Glomerular visceral epithelial cell (primary cell): ENCODE measurements at regions not wholly inside any gene's neighbourhood (a gene's known extent, or its start where the extent isn't known, plus 50 kb on each side); places are given as distances from the start of the nearest gene placed in this dataset.
"Not testable (repeated sequence)": the region's sequence is repeated elsewhere in the genome, so short reads cannot be mapped to it uniquely, and the experiment has no call there.

ENCODE experiments used
- DNase-seq: peaks from one replicate; pipeline ENCODE4 v3.0.0-alpha.2; 2016; ENCODE audit errors: extremely low spot score

DNA sequence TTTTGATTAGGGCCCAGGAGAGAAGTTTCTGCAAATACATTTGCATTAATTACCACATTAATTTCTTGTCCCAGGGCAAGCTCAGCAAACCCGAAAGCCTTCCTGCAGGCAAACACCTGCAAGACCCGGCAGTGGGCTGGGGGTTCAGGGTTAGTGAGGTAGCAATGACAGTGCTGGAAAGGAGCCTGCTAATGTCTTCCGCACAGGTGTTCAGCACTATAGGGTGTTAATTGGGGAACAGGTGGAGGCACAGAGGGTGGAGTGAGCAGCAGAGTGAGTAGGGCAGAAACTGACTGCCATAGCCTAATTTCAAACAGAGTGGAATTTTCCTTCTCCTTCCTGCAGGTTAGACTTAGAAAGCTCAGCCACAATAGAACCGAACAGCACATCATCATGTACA is 50.9 kb upstream of the UBASH3B start:
- DNase-seq, result no peak

DNA sequence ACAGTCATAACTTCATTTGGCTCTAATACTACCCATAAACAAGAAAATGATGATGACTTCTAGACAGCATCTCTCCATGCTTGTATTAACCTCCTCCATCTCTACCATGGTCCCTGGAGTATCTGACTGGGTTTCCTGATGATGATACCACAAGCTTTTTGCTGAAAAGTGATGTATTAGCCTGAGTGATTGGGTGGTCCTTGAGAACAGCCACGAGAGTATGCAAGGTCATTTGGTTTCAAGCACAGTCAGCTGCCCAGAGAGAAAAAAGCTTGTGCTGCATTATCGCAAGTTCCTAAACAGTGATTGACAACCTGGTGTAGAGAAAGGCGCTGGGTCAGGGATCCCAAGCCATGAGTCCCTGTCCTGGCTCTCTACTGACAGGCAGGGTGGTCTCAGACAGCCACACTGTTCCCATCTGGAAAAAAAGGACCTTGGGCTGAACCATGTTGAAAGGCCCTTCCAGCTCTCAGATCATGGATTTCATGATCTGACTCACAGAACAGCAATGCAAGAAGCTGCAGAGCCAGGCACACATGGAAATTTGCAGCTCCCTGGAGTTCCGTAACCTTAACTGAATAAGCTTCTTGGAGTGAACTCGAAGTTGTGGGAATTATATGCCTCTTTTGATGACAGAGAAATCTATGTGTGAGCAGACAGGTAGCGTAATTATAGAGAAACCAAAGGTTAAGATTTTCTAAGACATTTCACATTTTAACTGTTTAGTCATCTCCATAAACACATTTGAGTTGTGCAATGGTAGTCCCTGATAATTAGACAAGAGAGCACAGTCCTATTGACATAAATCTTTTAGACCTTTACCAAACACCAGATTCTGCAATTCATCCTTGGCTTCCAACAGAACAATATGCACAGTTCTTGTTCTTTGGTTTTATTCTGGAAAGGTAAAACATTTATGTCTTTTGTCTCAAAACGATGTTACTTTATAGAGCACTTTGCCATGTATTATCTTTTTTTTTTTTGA is 54.1 kb upstream of the UBASH3B start:
- no peak for DNase-seq

DNA sequence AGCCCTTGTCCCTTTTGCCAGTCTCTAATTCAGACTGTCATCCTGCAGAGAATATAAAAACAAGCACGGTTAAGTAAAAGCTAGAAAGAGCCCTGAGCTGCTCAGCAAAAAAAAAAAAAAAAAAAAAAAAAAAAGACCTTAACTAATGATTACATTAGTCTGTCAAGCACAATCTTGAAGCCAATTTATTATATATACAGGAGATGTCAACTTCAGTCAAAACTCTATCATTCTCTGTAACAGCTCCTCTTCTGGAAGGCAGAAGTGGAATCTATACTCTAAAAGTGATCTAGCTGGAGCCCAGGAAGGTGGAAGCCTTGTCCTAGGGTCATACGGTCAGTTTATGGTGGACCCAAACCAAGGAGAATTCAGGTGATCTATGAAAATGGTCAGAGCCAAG is 55.2 kb upstream of the UBASH3B start:
- DNase-seq, result no peak

DNA sequence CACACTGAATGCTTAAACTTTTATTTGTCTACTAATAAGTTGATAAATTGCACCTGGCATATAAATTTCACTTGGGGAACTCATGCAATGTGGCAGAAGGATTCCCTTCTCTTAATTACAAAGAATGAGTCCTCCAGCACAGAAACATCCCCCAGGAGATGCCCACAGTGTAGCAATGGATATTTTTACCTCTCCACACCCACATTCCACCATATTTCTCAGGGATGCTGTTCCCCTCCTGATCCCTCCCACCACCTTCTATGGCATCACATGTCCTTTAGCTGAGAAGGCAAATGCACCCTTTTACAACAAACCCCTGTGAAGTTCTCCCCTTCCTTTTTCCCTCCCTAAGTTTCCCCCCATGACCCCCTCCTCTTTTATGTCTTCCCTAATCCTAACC is 56.1 kb upstream of the UBASH3B start:
- no peak for DNase-seq

DNA sequence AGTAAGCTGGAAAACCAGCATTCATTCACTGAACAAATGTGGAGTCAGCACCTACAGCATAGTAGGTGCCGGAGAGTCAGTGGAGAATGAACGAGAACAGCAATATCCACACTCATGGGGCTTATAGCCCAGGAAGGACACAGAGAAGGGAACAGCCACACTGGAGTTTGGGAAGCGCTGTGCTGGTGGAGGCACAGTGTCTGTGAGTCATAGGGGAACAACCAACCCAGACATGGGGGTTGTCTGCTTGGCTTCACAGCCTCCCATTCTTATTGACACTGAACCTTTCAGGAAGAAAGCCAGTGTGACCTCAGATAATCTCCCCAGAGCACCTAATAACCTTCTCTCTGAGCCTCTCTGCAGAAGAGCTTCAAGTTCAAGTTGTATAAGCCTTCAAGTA is 56.6 kb upstream of the UBASH3B start:
- DNase-seq, result no peak

DNA sequence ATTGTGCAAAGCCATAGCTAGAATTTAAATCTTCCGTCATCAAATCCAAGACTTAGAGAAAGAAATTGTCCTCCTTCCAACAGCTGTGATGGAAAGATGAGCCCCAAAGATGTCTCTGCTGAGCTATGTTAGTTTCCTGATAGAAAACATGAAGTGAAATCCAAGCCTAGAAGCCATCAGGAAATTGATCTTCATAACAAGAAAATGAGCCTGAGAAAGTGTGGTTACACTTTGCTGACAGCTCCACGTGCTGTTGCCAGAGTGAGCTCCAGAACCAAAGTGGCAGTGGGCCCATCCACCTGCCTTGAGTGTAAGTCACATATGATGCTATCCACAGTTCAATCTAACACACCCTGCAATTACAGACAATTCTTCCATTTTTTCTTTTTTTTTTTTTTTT is 58.0 kb upstream of the UBASH3B start:
- no peak for DNase-seq

DNA sequence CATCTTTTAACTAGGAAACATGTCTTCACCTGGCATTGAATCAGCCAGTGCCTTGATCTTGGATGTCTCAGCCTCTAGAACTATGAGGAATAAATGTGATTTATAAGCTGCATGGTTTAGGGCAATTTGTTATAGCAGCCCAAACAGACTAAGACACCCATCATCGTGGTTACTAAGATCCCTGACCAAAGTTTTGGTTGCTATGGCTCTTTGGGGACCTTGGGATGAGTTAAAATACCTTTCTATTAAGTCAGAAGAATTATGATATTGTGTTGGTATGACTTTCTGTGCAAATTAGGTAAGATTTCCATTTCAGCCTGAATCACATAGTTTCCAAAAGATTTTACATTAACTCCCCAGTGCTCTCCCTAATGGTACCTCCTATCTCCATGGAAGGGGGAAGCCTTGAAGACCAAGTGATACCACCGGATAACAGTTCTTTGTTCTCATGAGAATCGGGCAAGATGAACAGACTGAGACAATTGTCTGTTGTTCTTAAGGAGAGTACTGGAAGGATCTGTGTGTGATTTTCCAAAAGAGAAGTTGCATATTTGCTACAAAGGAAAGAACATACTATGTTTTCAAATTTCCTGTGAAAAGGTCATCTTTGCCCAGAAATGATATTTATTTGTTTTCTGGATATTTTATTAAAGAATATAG is 60.4 kb upstream of the UBASH3B start:
- DNase-seq, result no peak

DNA sequence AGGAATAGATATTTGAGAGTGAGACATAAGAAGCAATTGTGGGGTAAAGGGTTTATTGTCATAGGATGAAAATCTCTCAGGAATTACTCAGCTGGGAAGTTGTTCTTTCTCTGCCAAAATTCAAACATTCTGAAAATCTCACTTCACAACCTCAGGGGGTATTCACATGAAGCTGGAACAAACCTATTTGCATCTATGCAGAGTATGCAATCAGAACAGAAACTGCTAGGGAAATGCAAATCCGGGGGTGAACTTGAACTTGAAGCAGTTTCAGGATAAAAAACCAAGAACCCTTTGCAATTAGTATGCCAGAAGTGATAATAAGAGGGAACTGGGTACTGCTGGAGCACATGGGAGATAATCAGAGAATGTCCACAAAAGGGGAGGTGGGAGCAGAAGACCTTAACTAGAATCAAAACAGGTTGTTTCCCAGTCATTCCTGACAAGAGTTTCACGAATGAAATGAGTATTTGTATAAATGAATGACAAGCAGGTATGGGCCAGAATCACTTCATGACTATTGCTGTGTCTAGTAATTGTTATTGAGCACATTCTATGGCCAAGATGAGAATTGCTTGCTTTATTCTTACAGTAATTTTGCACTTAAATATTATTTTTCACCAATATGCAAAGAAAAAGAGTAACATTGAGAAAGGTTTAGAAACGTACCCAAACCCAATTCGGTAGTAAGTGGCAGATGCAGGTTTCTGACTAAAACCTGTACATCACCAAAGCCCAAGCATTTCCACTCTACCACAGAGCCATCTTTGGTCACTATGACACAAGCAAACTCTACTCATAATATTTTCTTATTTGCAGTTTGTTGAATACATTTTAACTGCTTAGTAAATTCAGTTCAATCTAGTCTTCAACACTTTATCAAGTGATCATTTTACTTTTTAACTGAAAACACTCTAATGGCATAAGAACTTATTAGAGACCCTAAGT is 61.8 kb upstream of the UBASH3B start:
- DNase-seq, result no peak

DNA sequence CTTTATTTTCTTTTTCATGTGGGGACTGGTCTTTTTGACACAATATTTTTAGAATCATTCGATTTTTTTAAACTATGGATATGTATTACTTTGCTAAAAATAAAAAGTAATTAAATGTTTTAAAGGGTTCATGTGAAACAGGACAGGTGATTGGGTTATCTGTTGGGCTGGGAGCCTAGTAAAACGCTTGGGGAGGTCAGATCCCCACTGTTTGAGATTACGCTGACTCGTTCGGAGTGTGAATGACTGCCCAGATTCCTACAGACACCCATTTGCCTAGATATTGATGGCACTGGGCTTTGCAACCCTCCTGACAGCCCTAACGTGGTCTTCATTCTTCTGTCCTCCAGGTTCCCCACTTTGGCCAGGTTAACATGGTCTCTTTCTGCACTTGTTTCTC is 62.9 kb upstream of the UBASH3B start:
- no peak for DNase-seq

DNA sequence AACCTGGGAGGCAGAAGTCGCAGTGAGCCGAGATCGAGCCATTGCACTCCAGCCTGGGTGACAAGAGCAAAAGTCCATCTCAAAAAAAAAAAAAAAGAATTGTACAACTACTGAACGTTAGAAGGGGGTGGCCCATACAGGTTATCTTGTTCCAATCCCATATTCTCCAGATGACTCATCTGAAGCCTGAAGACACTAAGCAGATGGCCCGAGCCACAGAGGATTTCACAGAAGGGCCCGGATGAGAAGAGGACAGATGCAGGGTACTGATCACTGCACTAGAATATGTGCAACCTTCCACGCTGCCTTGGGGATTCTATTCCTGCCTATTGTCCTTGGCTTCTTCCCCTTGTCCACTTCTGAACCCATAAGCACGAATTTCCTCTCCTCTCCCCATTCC is 70.9 kb upstream of the UBASH3B start:
- DNase-seq, result no peak

DNA sequence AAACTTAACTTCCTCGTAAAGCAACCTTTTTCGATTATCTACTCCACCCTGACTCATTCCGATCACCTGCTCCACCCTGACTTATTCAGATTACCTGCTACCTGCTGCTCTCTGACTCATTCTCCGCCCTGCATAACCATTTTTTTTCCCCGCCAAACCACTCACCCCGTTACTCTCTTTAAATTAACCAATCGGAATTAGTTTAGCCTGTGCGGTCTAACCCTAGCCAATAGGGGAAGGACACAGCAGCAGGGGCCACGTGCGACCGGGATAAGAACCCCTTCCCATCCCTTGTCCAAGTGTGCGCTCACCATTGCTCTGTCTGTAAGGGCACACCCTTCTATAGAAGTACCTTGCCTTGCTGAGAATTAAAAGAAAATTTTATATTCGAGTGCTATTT is 75.5 kb upstream of the UBASH3B start:
- not testable (repeated sequence) for DNase-seq

DNA sequence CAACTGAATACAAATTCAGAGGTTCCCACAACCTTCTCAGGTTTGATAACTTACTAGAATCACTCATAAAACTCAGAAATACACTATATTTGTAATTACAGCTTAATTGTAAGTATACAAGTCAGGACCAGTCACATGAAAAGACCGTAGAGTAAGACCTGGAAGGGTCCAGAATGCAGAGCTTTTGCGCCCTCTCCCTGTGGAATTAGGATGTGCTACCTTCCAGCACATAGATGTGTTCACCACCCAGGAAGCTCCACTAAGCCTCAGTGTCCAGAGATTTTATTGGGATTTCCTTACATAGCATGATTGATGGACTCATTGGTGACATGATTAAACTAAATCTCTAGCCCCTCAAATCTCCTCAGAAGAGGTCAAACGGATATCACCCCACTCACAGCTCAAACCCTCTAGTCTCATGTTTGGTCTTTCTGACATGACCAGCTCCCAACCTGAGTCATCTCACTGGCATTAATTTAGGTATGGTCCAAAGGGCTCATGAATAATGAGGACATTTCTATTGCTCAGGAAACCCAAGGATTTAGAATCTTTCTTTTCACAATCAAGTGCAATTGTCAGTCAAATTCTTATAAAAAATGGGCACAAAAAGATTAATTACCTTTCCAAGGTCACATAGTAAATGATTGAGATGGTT is 77.2 kb upstream of the UBASH3B start:
- DNase-seq, result no peak

DNA sequence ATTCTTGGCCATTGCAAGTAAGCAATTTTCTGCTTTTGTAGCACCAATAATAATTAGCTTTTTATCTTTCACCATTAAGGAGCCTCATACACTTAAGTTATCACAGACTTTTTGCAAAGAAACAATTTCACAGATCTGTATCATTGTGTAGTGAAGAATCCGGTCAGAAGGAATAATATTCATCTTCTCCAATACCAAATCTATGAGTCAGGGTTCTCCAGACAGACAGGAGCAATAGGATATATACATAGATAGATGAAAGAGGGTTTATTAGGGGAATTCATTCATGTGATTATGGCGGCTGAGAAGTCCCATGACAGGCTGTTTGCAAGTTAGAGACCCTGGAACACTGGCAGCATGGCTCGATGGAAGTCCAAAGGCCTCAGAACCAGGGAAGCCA is 82.9 kb upstream of the UBASH3B start:
- DNase-seq, result no peak

DNA sequence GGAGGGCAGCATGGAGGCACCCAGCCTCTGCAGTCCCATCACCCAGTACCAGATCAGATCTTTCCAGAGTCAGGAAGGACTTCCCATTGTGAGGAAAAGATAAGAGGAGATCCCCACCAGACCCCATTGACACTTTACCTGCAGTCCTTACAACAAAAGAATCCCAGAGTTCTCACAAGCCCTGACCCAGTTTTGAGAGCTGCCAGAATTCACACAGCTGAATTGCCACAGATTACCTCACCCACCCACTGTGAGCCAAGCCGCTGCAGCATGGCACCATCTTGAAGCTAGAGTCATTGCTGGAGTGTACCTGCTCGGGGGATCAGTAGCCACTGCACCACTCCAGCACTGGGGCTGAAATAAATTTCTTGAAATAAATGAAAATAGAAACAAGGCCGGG is 91.8 kb upstream of the UBASH3B start:
- DNase-seq, result no peak

DNA sequence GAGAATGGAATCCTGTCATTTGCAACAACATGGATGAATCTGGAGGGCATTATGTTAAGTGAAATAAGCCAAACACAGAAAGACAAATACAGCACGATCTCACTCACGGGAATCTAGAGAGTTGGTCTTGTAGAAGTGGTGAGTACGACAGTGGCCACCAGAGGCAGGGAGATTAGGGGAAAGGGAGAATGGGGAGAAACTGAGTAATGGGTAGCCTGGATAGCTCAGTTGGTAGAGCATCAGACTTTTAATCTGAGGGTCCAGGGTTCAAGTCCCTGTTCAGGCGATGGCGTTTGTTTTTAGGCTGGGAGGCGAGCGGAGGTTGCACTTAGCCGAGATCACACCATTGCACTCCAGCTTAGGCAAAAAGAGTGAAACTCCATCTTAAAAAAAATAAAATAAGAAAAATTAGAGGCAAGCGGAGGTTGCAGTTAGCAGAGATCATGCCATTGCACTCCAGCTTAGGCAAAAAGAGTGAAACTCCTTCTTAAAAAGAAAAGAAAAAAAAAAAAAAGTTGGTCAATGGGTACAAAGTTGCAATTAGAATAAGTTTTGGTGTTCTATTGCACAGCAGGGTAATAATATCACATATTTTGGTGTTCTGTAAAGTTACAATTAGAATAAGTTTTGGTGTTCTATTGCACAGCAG is 95.7 kb upstream of the UBASH3B start:
- DNase-seq, result no peak

DNA sequence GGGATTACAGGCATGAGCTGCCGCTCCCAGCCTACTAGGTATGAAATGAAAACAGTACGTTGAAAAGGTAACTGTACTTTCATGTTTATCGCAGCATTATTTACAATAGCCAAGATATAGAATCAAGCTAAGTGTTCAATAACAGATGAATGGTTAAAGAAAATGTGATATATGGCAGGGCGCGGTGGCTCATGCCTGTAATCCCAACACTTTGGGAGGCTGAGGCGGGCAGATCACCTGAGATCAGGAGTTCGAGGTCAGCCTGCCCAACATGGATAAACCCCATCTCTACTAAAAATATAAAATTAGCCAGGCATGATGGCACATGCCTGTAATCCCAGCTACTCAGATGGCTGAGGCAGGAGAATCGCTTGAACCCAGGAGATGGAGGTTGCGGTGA is 96.3 kb upstream of the UBASH3B start:
- DNase-seq, result not testable (repeated sequence)

DNA sequence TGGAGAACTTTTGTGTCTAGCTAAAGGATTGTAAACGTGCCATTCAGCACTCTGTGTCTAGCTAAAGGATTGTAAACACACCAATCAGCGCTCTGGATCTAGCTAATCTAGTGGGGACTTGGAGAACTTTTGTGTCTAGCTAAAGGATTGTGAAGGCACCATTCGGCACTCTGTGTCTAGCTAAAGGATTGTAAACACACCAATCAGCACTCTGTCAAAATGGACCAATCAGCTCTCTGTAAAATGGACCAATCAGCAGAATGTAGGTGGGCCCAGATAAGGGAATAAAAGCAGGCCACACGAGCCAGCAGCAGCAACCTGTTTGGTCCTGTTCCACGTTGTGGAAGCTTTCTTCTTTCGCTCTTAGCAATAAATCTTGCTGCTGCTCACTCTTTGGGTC is 98.4 kb upstream of the UBASH3B start:
- DNase-seq, result not testable (repeated sequence)

DNA sequence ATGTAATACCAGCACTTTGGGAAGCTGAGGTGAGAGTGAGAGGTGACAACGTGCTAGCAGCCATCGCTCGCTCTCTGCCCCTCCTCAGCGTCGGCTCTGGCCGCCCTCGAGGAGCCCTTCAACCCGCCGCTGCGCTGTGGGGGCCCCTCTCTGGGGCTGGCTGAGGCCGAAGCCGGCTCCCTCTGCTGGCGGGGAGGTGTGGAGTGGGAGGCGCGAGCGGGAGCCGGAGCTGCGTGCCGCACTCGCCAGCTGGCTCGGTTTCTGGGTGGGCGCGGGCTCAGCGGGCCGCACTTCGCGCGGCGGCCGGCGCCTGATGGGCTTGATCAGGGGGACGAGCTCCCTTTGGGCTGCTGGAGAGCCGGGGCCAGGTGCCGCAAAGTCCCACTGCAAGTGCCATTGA is 98.9 kb upstream of the UBASH3B start:
- DNase-seq, result peak; percentile 11

DNA sequence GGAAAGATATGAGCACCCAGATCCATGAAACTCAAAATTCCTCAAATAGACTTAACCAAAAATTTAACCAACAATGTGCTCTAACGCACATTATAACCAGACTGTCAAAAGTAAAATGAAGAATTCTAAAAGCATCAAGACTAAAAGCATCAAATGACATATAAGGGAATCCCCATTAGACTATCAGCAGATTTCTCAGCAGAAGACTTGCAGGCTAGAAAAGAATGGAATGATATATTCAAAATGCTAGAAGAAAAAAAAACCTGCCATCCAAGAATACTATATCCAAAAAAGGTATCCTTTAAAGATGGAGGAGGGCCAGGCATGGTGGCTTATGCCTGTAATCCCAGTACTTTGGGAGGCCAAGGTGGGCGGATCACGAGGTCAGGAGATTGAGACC is 117.5 kb upstream of the UBASH3B start:
- DNase-seq, result no peak

DNA sequence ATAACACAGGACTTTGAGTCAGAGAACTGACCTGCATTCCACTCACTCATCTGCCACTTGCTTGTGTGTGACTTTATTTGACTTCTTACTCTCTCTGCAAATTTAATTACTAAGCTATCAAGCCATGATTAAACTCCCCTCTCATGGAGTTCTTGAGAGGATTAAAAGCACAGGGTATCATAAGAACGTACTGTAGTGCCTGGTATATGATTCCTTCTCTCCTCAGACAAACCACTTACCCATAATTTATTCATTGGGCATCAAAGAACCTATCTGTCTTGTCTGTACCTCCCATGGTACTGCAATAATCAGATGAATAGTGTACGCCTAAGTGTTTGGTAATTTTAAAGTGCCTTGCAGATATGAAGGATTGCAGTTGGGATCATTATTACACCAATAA is 130.6 kb upstream of the UBASH3B start:
- DNase-seq, result no peak
